Inferior parietal cortex (tissue), 1 donor: ENCODE measurements at regions not wholly inside any gene's neighbourhood (a gene's known extent, or its start where the extent isn't known, plus 50 kb on each side); places are given as distances from the start of the nearest gene placed in this dataset.

Experiments
- DNase-seq: peaks from one replicate; pipeline ENCODE4 v3.0.0-alpha.2; 2016; ENCODE audit errors: extremely low spot score

DNA sequence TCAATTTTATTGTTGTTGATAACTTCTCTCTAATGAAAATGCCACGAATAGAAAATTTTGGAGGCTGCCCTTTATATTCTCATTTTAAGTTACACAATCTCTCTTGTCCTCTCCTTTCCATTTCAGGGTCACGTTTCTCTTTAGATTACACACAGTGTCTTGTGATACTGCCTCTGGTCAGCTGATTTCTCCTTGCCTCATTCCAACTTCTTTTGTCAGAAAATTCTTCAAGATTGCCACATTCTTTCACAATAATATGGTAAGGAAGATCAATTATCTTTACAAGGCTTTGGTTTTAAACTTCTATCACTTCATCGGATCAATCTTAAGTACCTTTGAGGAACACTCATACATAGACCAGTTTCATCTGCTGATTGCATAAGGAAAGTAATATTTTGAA, 370.3 kb downstream of the RFPL4B start:
- DNase-seq = no peak

DNA sequence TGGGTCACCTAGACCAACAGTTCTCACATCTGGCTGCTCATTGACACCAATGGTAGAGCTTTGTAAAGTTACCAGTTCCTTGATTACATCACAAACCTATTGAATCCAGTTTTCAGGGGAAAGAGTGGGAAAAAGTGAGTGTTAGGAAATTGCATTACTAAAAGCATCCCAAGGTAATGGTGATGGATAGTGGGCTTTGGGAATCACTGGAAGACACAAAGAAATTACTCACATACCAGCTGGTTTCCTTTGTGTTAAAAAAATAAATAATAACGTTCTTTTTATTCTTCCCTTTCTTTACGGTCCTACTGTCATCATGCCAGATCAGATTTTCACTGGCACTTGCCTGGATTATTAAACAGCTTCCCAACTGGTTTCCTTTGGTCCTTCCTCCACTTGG, 370.7 kb downstream of the RFPL4B start:
- no peak for DNase-seq

DNA sequence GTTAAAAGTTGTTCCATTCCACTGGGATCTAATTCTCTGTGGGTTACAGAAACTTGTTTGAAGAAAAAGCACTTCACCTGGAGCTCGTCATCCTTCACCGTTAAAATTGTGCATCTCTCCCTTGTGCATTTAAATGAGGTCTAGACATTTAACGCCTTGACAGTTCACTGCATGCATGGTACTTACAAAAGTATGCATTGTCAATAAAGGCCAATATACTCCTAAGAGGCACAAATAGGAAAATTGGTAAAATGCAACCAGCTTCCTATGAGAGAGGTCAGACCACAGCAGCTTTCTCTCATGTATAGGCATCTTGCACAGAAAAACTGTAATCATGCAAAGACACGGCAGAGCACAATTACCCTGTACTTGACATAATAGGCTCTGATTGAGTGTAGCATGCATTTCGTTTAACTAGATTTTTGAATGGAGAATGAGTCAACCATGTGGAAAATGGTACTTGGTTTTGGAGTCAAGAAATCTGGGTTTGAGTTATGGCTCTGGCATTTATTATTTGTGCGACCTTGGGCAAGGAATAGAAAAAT, 378.5 kb downstream of the RFPL4B start:
- no peak for DNase-seq

- no peak for DNase-seq
Measured at GRCh38 chr6:112735129-112735528, 388.0 kb downstream of the RFPL4B start.

- DNase-seq = no peak
Measured at GRCh38 chr6:112739766-112740165, 392.6 kb downstream of the RFPL4B start.

GRCh38 chr6:112743323-112743722, 396.2 kb downstream of the RFPL4B start:
- no peak for DNase-seq

GRCh38 chr6:112744827-112745226, 397.7 kb downstream of the RFPL4B start:
- no peak for DNase-seq

GRCh38 chr6:112745765-112746164, 398.6 kb downstream of the RFPL4B start:
- no peak for DNase-seq

DNA sequence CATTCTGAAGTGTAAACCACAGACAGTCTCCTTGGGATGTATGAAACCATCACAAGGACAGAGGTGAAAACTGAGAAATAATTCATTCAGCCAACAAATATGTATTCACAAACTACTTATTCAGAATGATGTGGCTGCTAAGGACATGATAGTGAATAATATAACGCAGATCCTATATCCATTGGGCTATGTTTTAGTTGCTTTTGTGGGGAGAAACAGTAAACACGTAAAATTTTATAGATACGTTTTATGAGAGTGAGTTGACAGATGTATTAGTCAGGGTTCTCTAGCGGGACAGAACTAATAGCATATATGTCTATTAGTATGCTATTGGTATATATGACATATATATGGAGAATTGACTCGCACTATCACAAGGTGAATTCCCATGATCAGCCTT, 402.5 kb downstream of the RFPL4B start:
- no peak for DNase-seq

DNA sequence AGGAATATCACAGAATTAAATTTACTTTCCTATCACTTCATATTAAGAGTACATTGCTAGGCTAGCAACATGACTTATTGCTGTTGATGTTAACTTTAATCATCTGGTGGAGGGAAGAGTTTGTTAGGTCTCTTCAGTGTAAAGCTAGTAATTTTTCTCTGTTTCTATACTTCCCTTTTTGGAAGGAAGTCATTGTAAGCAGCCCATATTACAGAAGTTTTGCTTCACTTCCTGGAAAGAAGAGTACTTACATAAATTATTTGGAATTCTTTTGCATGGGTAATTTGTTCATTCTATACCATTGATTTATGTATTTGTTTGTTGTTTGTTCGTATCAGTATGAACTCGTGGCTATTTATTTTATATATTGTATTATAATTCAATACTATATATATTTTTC, 405.2 kb downstream of the RFPL4B start:
- DNase-seq = no peak

DNA sequence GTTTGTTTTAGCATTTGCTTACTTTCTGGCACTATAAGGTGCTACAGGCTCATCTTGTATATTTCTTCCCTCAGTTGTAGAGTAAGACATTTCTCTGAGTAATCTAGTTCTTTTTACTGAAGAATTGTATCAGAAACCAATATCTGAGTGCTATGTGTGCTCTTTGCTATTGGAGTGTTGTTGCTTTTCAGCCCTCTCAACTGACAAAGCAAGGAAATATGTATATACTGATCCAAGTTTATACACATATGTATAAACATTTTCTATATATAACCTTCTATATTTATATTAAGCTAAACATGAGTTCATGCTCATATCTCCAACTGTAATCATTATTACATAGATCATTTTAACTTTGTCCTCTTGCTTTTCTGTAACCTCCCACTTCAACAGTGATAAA, 405.7 kb downstream of the RFPL4B start:
- DNase-seq = no peak

DNA sequence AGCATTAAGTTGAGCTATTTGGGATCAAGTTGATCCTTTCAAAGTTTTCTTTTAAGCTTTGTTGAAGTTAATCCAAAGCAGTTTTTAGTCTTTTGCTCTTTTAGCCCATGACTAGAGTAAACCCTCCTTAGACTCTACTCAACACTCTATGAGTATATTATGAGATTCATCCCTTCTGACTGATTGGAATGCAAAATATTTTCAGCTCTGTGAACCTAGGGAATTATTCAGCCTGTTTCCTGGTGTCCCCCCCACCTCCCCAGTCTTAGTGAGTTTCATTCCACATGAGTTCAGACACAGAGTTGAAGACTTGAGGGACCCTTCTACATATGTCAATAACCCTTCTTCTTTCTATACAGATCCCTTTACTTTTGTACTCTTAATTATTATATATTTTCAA, 413.7 kb downstream of the RFPL4B start:
- DNase-seq = no peak

GRCh38 chr6:112761740-112762139, 414.6 kb downstream of the RFPL4B start:
- no peak for DNase-seq

DNA sequence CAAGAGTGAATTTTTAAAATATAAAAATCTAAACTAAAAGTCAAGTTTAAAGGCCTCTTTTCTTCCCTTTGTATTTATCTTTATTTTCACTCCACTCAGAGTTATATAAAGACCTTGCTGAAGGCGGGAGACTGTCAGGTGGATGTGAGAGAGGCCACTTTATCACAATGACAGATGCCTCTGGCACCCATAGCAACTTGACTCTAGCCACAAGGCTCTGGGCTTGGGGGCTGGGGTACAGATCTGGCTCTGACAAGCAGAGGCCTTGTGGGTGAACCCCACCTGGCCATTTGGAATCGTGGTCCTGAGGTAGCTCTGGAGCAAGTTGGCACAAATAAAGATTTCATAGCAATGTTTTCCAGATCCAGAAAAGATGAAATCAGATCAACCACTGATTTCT, 417.2 kb downstream of the RFPL4B start:
- no peak for DNase-seq

DNA sequence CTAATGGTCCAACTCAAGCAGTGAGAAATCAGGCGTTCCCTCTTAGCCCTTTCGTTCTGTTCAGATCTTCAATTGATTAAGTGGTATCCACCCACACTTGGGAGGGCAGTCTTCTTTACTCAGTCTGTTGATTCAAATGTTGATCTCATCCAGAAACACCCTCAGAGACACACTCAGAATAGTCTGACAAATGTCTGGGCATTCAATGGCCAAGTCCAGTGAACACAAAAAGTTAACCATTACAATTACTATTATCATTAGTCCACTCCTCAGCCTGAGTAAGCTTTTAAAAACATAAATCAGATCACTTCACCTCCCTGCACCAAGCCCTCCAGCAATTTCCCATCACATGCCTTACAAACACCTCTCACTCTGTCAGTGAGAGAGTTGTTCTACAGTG, 423.2 kb downstream of the RFPL4B start:
- no peak for DNase-seq

DNA sequence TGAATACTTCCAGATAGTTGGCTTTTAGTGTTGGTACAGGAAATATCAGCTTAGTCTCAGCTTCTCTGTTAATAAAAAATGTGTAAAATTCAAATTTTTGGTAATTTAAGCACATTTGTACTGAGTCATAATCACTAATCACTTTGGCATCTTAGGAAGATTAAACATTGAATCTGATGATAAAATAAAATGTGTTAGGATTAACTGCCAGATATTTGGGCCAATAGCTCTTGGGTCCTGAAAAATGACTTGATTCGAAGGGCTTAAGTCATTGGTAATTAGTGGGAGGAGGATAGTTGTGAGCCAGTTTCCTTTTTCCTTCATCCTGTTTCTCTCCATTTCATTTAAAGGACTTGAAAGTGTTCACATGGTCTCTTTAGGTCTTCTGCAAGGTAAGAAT, 426.1 kb downstream of the RFPL4B start:
- DNase-seq = no peak

GRCh38 chr6:112774319-112774718, 427.2 kb downstream of the RFPL4B start:
- no peak for DNase-seq

GRCh38 chr6:112780498-112781096, 433.5 kb downstream of the RFPL4B start:
- peak; percentile 92 for DNase-seq

DNA sequence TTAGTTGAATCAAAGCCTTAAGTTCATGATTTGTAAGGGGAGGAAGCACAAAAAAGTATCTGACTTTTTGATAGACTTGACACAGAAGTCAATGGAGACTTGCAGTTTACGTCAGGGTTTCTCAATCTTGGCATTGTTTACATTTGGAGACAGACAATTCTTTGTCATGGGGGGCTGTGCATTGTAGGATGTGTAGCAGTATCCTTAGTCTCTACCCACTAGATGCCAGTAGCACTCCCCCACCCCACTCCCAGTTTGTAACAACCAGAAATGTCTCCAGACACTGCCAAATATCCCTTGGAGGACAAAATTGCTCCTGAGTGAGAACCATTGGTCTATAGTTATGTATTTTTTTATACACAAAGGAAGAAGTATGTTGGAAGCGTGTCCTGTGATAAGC, 434.1 kb downstream of the RFPL4B start:
- DNase-seq = no peak

- no peak for DNase-seq
Measured at GRCh38 chr6:112785408-112785807, 438.3 kb downstream of the RFPL4B start.

GRCh38 chr6:112786801-112787200, 439.7 kb downstream of the RFPL4B start:
- no peak for DNase-seq

GRCh38 chr6:112787371-112787770, 440.2 kb downstream of the RFPL4B start:
- no peak for DNase-seq

DNA sequence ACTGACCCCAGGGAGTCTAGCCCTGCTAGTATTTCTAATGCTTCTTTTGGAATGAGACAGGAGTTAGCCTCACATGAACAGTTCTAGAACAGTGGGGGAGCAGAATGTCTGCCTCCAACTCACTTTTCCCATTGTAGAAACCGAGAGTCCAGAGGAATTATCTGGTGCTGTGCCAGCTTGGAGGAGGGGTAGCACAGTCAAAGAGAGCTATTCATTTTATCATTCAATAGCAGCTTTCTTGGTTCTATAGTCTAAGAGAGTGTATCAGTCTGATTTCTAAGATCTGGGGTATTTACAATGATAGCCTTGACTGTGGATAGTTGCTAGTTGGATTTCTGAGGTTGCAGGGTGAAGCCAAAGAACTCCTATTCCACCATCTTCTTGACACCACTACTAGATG, 448.2 kb downstream of the RFPL4B start:
- DNase-seq = no peak

DNA sequence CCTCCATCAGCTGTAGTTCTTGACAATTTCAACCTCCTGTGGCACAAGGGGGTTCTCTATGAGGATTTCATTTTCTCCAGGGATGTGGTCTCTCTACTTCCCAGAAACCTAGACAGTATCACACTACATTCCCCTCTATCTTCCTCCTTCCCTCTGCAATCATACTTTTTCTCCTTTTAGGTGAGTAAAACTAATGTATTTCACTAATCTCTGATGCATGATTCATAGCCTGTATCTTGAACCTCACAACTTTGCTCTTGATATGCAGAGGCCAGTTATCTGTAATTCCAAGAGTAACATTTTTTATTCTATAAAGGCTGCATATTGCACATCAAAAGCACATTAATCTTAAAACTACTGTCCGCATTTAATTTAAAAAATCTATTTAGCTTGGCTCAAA, 449.6 kb downstream of the RFPL4B start:
- no peak for DNase-seq
